ENCODE measurements at regions not wholly inside any gene's neighbourhood (a gene's known extent, or its start where the extent isn't known, plus 50 kb on each side); places are given as distances from the start of the nearest gene placed in this dataset.

DNA sequence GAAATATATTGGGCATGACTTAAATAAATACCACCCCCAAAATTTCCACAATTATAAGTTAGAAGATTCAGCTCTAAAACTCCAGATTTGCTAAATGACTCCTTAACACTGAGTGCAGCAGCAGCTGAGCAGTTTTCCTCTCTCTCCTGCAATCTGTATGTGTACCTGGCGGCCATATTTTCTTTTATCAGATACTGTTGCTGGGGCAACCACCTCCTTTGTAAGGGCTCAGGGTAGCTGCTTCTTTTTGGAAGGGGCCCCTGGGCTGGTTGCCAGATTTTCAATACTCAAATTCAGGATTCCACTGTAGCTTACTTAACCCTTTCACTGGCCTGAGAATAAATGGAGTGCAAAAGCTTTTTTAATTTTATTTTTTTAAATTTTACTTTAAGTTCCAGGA, 197.0 kb downstream of the TAF11L14 start:
- Histone ChIP-seq H3K4me1 (ENCODE audit: control insufficient read depth, low read length) (no peaks in the 10 kb centered on the region), H3K27me3 (ENCODE audit: control insufficient read depth, low read length) (no peaks in the 10 kb centered on the region), H3K4me3 (ENCODE audit: low read length) (no peak overlapping the region), H3K36me3 (ENCODE audit: control insufficient read depth, low read length) (no peaks in the 10 kb centered on the region), H4K20me1 (ENCODE audit: control insufficient read depth, insufficient read depth, low read depth, low read length) (no peaks in the 10 kb centered on the region), H3K9me2 (replicated peaks; ENCODE audit: control insufficient read depth, low read length) (no peaks in the 10 kb centered on the region), H3F3A (ENCODE audit: control insufficient read depth, insufficient read depth) (no peaks in the 10 kb centered on the region), H3K9me3 (ENCODE audit: control insufficient read depth, insufficient read depth, low read length) (no peaks in the 10 kb centered on the region), H3K79me2 (ENCODE audit: control insufficient read depth, low read length) (no peaks in the 10 kb centered on the region), H3K27ac (ENCODE audit: low read depth, low read length) (no peak overlapping the region), H3K4me2 (ENCODE audit: low read length) (no peak overlapping the region)
- TF ChIP-seq EZH2phosphoT487 (IDR thresholded peaks at IDR 0.05; ENCODE audit: borderline replicate concordance, low read length) (no peak), CTCF (IDR thresholded peaks at IDR 0.05; ENCODE audit: low read depth, low read length, poor library complexity, severe bottlenecking) (no peak)

- H3K4me1 ChIP-seq (ENCODE audit: control insufficient read depth, low read length), result no peaks in the 10 kb centered on the region
- TF ChIP-seq EZH2phosphoT487 (IDR thresholded peaks at IDR 0.05; ENCODE audit: borderline replicate concordance, low read length) (no peak), CTCF (IDR thresholded peaks at IDR 0.05; ENCODE audit: low read depth, low read length, poor library complexity, severe bottlenecking) (no peak)
- H3K79me2 ChIP-seq (ENCODE audit: control insufficient read depth, low read length), result no peaks in the 10 kb centered on the region
- no peak overlapping the region for H3K4me3 ChIP-seq (ENCODE audit: low read length)
- no peaks in the 10 kb centered on the region for H3K9me3 ChIP-seq (ENCODE audit: control insufficient read depth, insufficient read depth, low read length)
- H3K27me3 ChIP-seq (ENCODE audit: control insufficient read depth, low read length), result no peaks in the 10 kb centered on the region
- no peaks in the 10 kb centered on the region for H3K36me3 ChIP-seq (ENCODE audit: control insufficient read depth, low read length)
- no peaks in the 10 kb centered on the region for H4K20me1 ChIP-seq (ENCODE audit: control insufficient read depth, insufficient read depth, low read depth, low read length)
- no peak overlapping the region for H3K4me2 ChIP-seq (ENCODE audit: low read length)
- H3K27ac ChIP-seq (ENCODE audit: low read depth, low read length), result no peak overlapping the region
- no peaks in the 10 kb centered on the region for H3K9me2 ChIP-seq (replicated peaks; ENCODE audit: control insufficient read depth, low read length)
- no peaks in the 10 kb centered on the region for H3F3A ChIP-seq (ENCODE audit: control insufficient read depth, insufficient read depth)
Measured at GRCh38 chr5:17832949-17833745, 198.9 kb downstream of the TAF11L14 start.

DNA sequence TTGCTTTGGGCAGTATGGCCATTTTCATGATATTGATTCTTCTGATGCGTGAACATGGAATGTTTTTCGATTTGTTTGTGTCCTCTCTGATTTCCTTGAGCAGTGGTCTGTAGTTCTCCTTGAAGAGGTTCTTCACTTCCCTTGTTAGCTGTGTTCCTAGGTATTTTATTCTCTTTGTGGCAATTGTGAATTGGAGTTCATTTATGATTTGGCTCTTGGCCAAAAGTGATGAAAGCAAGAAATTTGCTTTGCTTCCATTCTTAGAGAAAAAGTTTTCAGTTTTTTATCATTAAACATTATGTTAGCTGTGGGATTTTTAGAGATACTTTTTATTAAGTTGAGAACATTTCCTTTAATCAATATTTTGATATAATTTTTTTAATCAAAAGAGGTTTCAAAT, 203.5 kb downstream of the TAF11L14 start:
- Histone ChIP-seq H3K4me2 (ENCODE audit: low read length) (no peak overlapping the region), H3K4me3 (ENCODE audit: low read length) (no peak overlapping the region), H3F3A (ENCODE audit: control insufficient read depth, insufficient read depth) (no peaks in the 10 kb centered on the region), H3K9me3 (ENCODE audit: control insufficient read depth, insufficient read depth, low read length) (no peaks in the 10 kb centered on the region), H4K20me1 (ENCODE audit: control insufficient read depth, insufficient read depth, low read depth, low read length) (no peaks in the 10 kb centered on the region), H3K27me3 (ENCODE audit: control insufficient read depth, low read length) (no peaks in the 10 kb centered on the region), H3K4me1 (ENCODE audit: control insufficient read depth, low read length) (no peaks in the 10 kb centered on the region), H3K9me2 (replicated peaks; ENCODE audit: control insufficient read depth, low read length) (no peaks in the 10 kb centered on the region), H3K79me2 (ENCODE audit: control insufficient read depth, low read length) (no peaks in the 10 kb centered on the region), H3K27ac (ENCODE audit: low read depth, low read length) (no peak overlapping the region), H3K36me3 (ENCODE audit: control insufficient read depth, low read length) (no peaks in the 10 kb centered on the region)
- TF ChIP-seq EZH2phosphoT487 (IDR thresholded peaks at IDR 0.05; ENCODE audit: borderline replicate concordance, low read length) (no peak), CTCF (IDR thresholded peaks at IDR 0.05; ENCODE audit: low read depth, low read length, poor library complexity, severe bottlenecking) (no peak)
